GM12878 (cell line): ENCODE measurements at regions not wholly inside any gene's neighbourhood (a gene's known extent, or its start where the extent isn't known, plus 50 kb on each side); places are given as distances from the start of the nearest gene placed in this dataset.

ENCODE experiments used
- CBFB ChIP-seq: IDR thresholded peaks from 2 replicates; pipeline ENCODE4 v1.6.1; 2016; ENCODE audit warnings: antibody characterized with exemption, low read depth
- CHD4 ChIP-seq: fragments of 200-600 bp; sonication (generic); IDR thresholded peaks from 2 replicates; pipeline ENCODE4 v1.6.1; 2016; ENCODE audit warnings: mild to moderate bottlenecking
- CTCF ChIP-seq, 3 experiments: IDR thresholded peaks in 2 of 3; conservative IDR thresholded peaks in 1 of 3; 2 replicates each; pipeline ENCODE4 v1.5.1; 2011; ENCODE audit warnings: low read depth in 3 of 3, low read length in 3 of 3, mild to moderate bottlenecking in 3 of 3, control low read depth in 2 of 3, moderate library complexity in 2 of 3, inconsistent platforms in 1 of 3, mixed read lengths in 1 of 3; ENCODE audit not compliant: control insufficient read depth in 2 of 3, insufficient read depth in 1 of 3; ENCODE audit errors: extremely low read depth in 1 of 3
- FOXM1 ChIP-seq: IDR thresholded peaks from 2 replicates; pipeline ENCODE4 v1.6.1; 2012; ENCODE audit warnings: low read depth, mild to moderate bottlenecking, inconsistent platforms, low read length, moderate library complexity
- JUNB ChIP-seq: IDR thresholded peaks from 2 replicates; pipeline ENCODE4 v1.6.1; 2016; ENCODE audit warnings: antibody characterized with exemption, mild to moderate bottlenecking
- MXI1 ChIP-seq: fragments of 150-350 bp; IDR thresholded peaks from 2 replicates; pipeline ENCODE4 v1.6.1; 2011; ENCODE audit warnings: low read depth, mild to moderate bottlenecking, inconsistent platforms, low read length, improper control_type of control experiment
- POLR2A ChIP-seq: IDR thresholded peaks from 2 replicates; pipeline ENCODE4 v1.6.1; 2011; ENCODE audit warnings: low read depth, mild to moderate bottlenecking, low read length
- RBBP5 ChIP-seq: fragments of 200-600 bp; sonication (generic); conservative IDR thresholded peaks from 2 replicates; pipeline ENCODE4 v1.6.1; 2016
- SMC3 ChIP-seq: IDR thresholded peaks from 2 replicates; pipeline ENCODE4 v1.6.1; 2011; ENCODE audit warnings: low read length, improper control_type of control experiment, borderline replicate concordance
- SP1 ChIP-seq: IDR thresholded peaks from one replicate; pipeline ENCODE4 v1.6.1; 2011; ENCODE audit warnings: low read depth, low read length
- TCF7 ChIP-seq: IDR thresholded peaks from 2 replicates; pipeline ENCODE4 v1.6.1; 2014; ENCODE audit warnings: antibody characterized with exemption, borderline replicate concordance
- ZZZ3 ChIP-seq: IDR thresholded peaks from 2 replicates; pipeline ENCODE4 v1.6.1; 2011; ENCODE audit warnings: low read depth; ENCODE audit not compliant: control insufficient read depth, insufficient read length
- TF ChIP-seq, protein P1 (sequence below): IDR thresholded peaks from 2 replicates; pipeline ENCODE4 v1.6.1; 2012; ENCODE audit warnings: low read depth, low read length, improper control_type of control experiment

GRCh38 chrX:55389376-55389775 is 62.6 kb upstream of the MAGEH1 start:
- TF ChIP-seq CHD4: no peak
- no peak for TF ChIP-seq MXI1
- TF ChIP-seq TCF7: no peak
- no peak for TF ChIP-seq CBFB
- TF ChIP-seq JUNB: no peak
- TF ChIP-seq POLR2A: no peak
- no peak for TF ChIP-seq CTCF (IDR thresholded peaks at IDR 0.05 in 2 of 3, conservative IDR thresholded peaks at IDR 0.05 in 1 of 3; ENCODE audit: control insufficient read depth in 2 of 3, extremely low read depth in 1 of 3, insufficient read depth in 1 of 3, low read depth in 3 of 3, low read length in 3 of 3)
- no peak for TF ChIP-seq FOXM1
- TF ChIP-seq RBBP5: no peak
- no peak for TF ChIP-seq ZZZ3
- no peak for TF ChIP-seq SP1
- TF ChIP-seq SMC3: no peak
- TF ChIP-seq, protein P1, sequence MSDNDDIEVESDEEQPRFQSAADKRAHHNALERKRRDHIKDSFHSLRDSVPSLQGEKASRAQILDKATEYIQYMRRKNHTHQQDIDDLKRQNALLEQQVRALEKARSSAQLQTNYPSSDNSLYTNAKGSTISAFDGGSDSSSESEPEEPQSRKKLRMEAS: no peak
